HG02938 (cell line): ENCODE measurements at regions not wholly inside any gene's neighbourhood (a gene's known extent, or its start where the extent isn't known, plus 50 kb on each side); places are given as distances from the start of the nearest gene placed in this dataset.
"Not testable (repeated sequence)": the region's sequence is repeated elsewhere in the genome, so short reads cannot be mapped to it uniquely, and the experiment has no call there.

ENCODE experiments used
- ATAC-seq: cut with Tn5 transposase; IDR thresholded peaks from one replicate; pipeline ENCODE4 v1.9.1; 2021; ENCODE audit warnings: mild to moderate bottlenecking, moderate library complexity; ENCODE audit not compliant: unreplicated experiment

GRCh38 chr1:234835239-234835638 is 225.3 kb upstream of the IRF2BP2 start:
- ATAC-seq: no peak

- no peak for ATAC-seq
These were observed 223.7 kb upstream of the IRF2BP2 start for GRCh38 chr1:234833646-234834045.

GRCh38 chr1:234833118-234833517 is 223.1 kb upstream of the IRF2BP2 start:
- no peak for ATAC-seq

GRCh38 chr1:234827656-234828055 is 217.7 kb upstream of the IRF2BP2 start:
- ATAC-seq: no peak

- ATAC-seq: no peak
These were observed 217.2 kb upstream of the IRF2BP2 start for GRCh38 chr1:234827181-234827580.

- ATAC-seq: no peak
These were observed 216.4 kb upstream of the IRF2BP2 start for GRCh38 chr1:234826352-234826751.

- no peak for ATAC-seq
These were observed 215.7 kb upstream of the IRF2BP2 start for GRCh38 chr1:234825498-234826165.

GRCh38 chr1:234824836-234825235 is 214.9 kb upstream of the IRF2BP2 start:
- ATAC-seq: not testable (repeated sequence)

- no peak for ATAC-seq
These were observed 213.5 kb upstream of the IRF2BP2 start for GRCh38 chr1:234823191-234824176.

- no peak for ATAC-seq
These were observed 211.9 kb upstream of the IRF2BP2 start for GRCh38 chr1:234821840-234822239.

- ATAC-seq: no peak
These were observed 210.6 kb upstream of the IRF2BP2 start for GRCh38 chr1:234820597-234820996.

- not testable (repeated sequence) for ATAC-seq
These were observed 209.9 kb upstream of the IRF2BP2 start for GRCh38 chr1:234819845-234820244.

- ATAC-seq: not testable (repeated sequence)
These were observed 208.0 kb upstream of the IRF2BP2 start for GRCh38 chr1:234818040-234818387.

GRCh38 chr1:234817313-234818039 is 207.5 kb upstream of the IRF2BP2 start:
- not testable (repeated sequence) for ATAC-seq

- not testable (repeated sequence) for ATAC-seq
These were observed 206.9 kb upstream of the IRF2BP2 start for GRCh38 chr1:234816864-234817263.

- ATAC-seq: not testable (repeated sequence)
These were observed 206.3 kb upstream of the IRF2BP2 start for GRCh38 chr1:234816186-234816851.

GRCh38 chr1:234815295-234815815 is 205.4 kb upstream of the IRF2BP2 start:
- ATAC-seq: not testable (repeated sequence)

GRCh38 chr1:234814235-234814634 is 204.3 kb upstream of the IRF2BP2 start:
- not testable (repeated sequence) for ATAC-seq

GRCh38 chr1:234811824-234812223 is 201.8 kb upstream of the IRF2BP2 start:
- not testable (repeated sequence) for ATAC-seq

- not testable (repeated sequence) for ATAC-seq
These were observed 200.7 kb upstream of the IRF2BP2 start for GRCh38 chr1:234810726-234811125.
